Esophagus muscularis mucosa (tissue), 3 donors: ENCODE measurements at regions not wholly inside any gene's neighbourhood (a gene's known extent, or its start where the extent isn't known, plus 50 kb on each side); places are given as distances from the start of the nearest gene placed in this dataset.

Source experiments
- CTCF ChIP-seq, 3 experiments: fragments of 200-600 bp in 2 of 3; fragments of 450-650 bp in 1 of 3; sonication (generic) in 2 of 3; IDR thresholded peaks; one replicate each; pipeline ENCODE4 v1.5.1; 2017 to 2019; ENCODE audit warnings: antibody characterized with exemption in 3 of 3, mild to moderate bottlenecking in 2 of 3, moderate library complexity in 1 of 3
- POLR2A ChIP-seq: fragments of 450-650 bp; IDR thresholded peaks from one replicate; pipeline ENCODE4 v1.6.1; 2017; ENCODE audit warnings: antibody characterized with exemption, moderate library complexity, mild to moderate bottlenecking, low read depth
- POLR2AphosphoS5 ChIP-seq, 2 donors: sonication (generic); formaldehyde crosslinking; IDR thresholded peaks; one replicate each; pipeline ENCODE4 v1.6.1; 2017; ENCODE audit warnings: antibody characterized with exemption in 2 of 2

- no peak for TF ChIP-seq CTCF (IDR thresholded peaks at IDR 0.05)
- TF ChIP-seq POLR2A, result no peak
- no peak for TF ChIP-seq POLR2AphosphoS5 (IDR thresholded peaks at IDR 0.05)
Observed at GRCh38 chrX:68923147-68923546, 94.3 kb downstream of the EFNB1 start.
